Upper lobe of left lung (tissue), 4 donors: ENCODE measurements at regions not wholly inside any gene's neighbourhood (a gene's known extent, or its start where the extent isn't known, plus 50 kb on each side); places are given as distances from the start of the nearest gene placed in this dataset.

ENCODE experiments used
- CTCF ChIP-seq, 6 experiments: fragments of 450-650 bp in 4 of 6; fragments of 200-600 bp in 2 of 6; sonication (generic) in 2 of 6; IDR thresholded peaks; one replicate each; pipeline ENCODE4 v1.5.1; 2016 to 2019; ENCODE audit warnings: antibody characterized with exemption in 6 of 6
- EP300 ChIP-seq, 4 donors: sonication (generic); formaldehyde crosslinking; IDR thresholded peaks; one replicate each; pipeline ENCODE4 v1.5.1; 2017; ENCODE audit warnings: antibody characterized with exemption in 4 of 4, control low read depth in 2 of 4
- POLR2AphosphoS5 ChIP-seq, 2 donors: sonication (generic); formaldehyde crosslinking; IDR thresholded peaks; one replicate each; pipeline ENCODE4 v1.5.1; 2017; ENCODE audit warnings: antibody characterized with exemption in 2 of 2

GRCh38 chr3:104911376-104911775, 455.3 kb upstream of the ALCAM start:
- no peak for TF ChIP-seq CTCF (IDR thresholded peaks at IDR 0.05)
- no peak for TF ChIP-seq POLR2AphosphoS5 (IDR thresholded peaks at IDR 0.05)
- TF ChIP-seq EP300 (IDR thresholded peaks at IDR 0.05) = no peak
